Liver (tissue), 8 donors: ENCODE measurements at regions not wholly inside any gene's neighbourhood (a gene's known extent, or its start where the extent isn't known, plus 50 kb on each side); places are given as distances from the start of the nearest gene placed in this dataset.

ENCODE experiments used
- DNase-seq: peaks from one replicate; pipeline ENCODE4 v3.0.0-alpha.2; 2017; ENCODE audit warnings: low spot score
- H3K27ac ChIP-seq, 2 donors: one replicate each; pipeline ENCODE4 v1.7.0; 2013; ENCODE audit warnings: inconsistent platforms in 2 of 2, low read length in 2 of 2, control low read depth in 1 of 2, low read depth in 1 of 2, mild to moderate bottlenecking in 1 of 2
- H3K27me3 ChIP-seq, 4 donors: one replicate each; pipeline versions ENCODE4 v1.6.1 to v1.7.0; 2013; ENCODE audit warnings: low read length in 3 of 4, inconsistent platforms in 1 of 4, mild to moderate bottlenecking in 1 of 4, moderate library complexity in 1 of 4; ENCODE audit not compliant: control insufficient read depth in 4 of 4, insufficient read depth in 4 of 4
- H3K36me3 ChIP-seq, 4 donors: one replicate each; pipeline versions ENCODE4 v1.6.1 to v1.7.0; 2013; ENCODE audit warnings: low read length in 3 of 4, mild to moderate bottlenecking in 3 of 4, low read depth in 1 of 4, moderate library complexity in 1 of 4; ENCODE audit not compliant: control insufficient read depth in 4 of 4, insufficient read depth in 3 of 4
- H3K4me1 ChIP-seq, 4 donors: one replicate each; pipeline versions ENCODE4 v1.6.1 to v1.7.0; 2013; ENCODE audit warnings: low read length in 3 of 4, mild to moderate bottlenecking in 3 of 4, moderate library complexity in 1 of 4; ENCODE audit not compliant: control insufficient read depth in 4 of 4, insufficient read depth in 4 of 4
- H3K4me3 ChIP-seq, 3 donors: one replicate each; pipeline versions ENCODE4 v1.6.1 to v1.7.0; 2013; ENCODE audit warnings: low read length in 3 of 3, control low read depth in 1 of 3, low read depth in 1 of 3, mild to moderate bottlenecking in 1 of 3
- H3K9ac ChIP-seq, 2 donors: one replicate each; pipeline ENCODE4 v1.7.0; 2013; ENCODE audit warnings: low read length in 2 of 2, mild to moderate bottlenecking in 2 of 2, moderate library complexity in 2 of 2, control low read depth in 1 of 2, low read depth in 1 of 2
- H3K9me3 ChIP-seq, 4 donors: one replicate each; pipeline versions ENCODE4 v1.6.1 to v1.7.0; 2013; ENCODE audit warnings: low read length in 3 of 4; ENCODE audit not compliant: control insufficient read depth in 4 of 4
- EGR1 ChIP-seq, 2 donors: IDR thresholded peaks; 2 replicates each; pipeline ENCODE4 v1.6.1; 2016 to 2018; ENCODE audit warnings: antibody characterized with exemption in 2 of 2, low read depth in 2 of 2
- FOXA1 ChIP-seq: IDR thresholded peaks from 2 replicates; pipeline ENCODE4 v1.6.1; 2016; ENCODE audit warnings: antibody characterized with exemption
- FOXA2 ChIP-seq: IDR thresholded peaks from 2 replicates; pipeline ENCODE4 v1.6.1; 2016; ENCODE audit warnings: antibody characterized with exemption
- GABPA ChIP-seq, 2 donors: IDR thresholded peaks in 1 of 2; conservative IDR thresholded peaks in 1 of 2; 2 replicates each; pipeline ENCODE4 v1.6.1; 2016; ENCODE audit warnings: antibody characterized with exemption in 2 of 2, mild to moderate bottlenecking in 1 of 2, moderate library complexity in 1 of 2
- HNF4A ChIP-seq, 2 donors: conservative IDR thresholded peaks; 2 replicates each; pipeline ENCODE4 v1.6.1; 2016; ENCODE audit warnings: antibody characterized with exemption in 2 of 2, mild to moderate bottlenecking in 2 of 2
- HNF4G ChIP-seq: IDR thresholded peaks from 2 replicates; pipeline ENCODE4 v1.6.1; 2016; ENCODE audit warnings: antibody characterized with exemption
- NR2F2 ChIP-seq: IDR thresholded peaks from 2 replicates; pipeline ENCODE4 v1.6.1; 2016; ENCODE audit warnings: antibody characterized with exemption
- RAD21 ChIP-seq, 2 donors: IDR thresholded peaks; 2 replicates each; pipeline ENCODE4 v1.6.1; 2016; ENCODE audit warnings: antibody characterized with exemption in 2 of 2, mild to moderate bottlenecking in 2 of 2
- RXRA ChIP-seq, 2 donors: IDR thresholded peaks; 2 replicates each; pipeline ENCODE4 v1.6.1; 2017 to 2018; ENCODE audit warnings: antibody characterized with exemption in 2 of 2, mild to moderate bottlenecking in 1 of 2
- SP1 ChIP-seq: IDR thresholded peaks from 2 replicates; pipeline ENCODE4 v1.6.1; 2018; ENCODE audit warnings: antibody characterized with exemption, mild to moderate bottlenecking
- TAF1 ChIP-seq: conservative IDR thresholded peaks from 2 replicates; pipeline ENCODE4 v1.6.1; 2016; ENCODE audit warnings: antibody characterized with exemption, mild to moderate bottlenecking
- YY1 ChIP-seq: IDR thresholded peaks from 2 replicates; pipeline ENCODE4 v1.6.1; 2016; ENCODE audit warnings: antibody characterized with exemption, mild to moderate bottlenecking
- WGBS: extraction: QIAGEN DNeasy Blood & Tissue Kit; methylation state at CpG from one replicate; pipeline ENCODE4 v1.1.7; 2013; 5-methylcytosine and 5-hydroxymethylcytosine counted together
- TF ChIP-seq, protein P1 (sequence below): fragments of 150-350 bp; IDR thresholded peaks from 2 replicates; pipeline ENCODE4 v1.5.1; 2017; ENCODE audit warnings: improper control_type of control experiment, low read depth, low read length; ENCODE audit not compliant: missing input control
- TF ChIP-seq, protein P2 (sequence below): IDR thresholded peaks from 2 replicates; pipeline ENCODE4 v1.6.1; 2016; ENCODE audit warnings: antibody characterized with exemption
- TF ChIP-seq, protein P3 (sequence below): IDR thresholded peaks from 2 replicates; pipeline ENCODE4 v1.6.1; 2016; ENCODE audit warnings: antibody characterized with exemption
- TF ChIP-seq, protein P4 (sequence below): IDR thresholded peaks from 2 replicates; pipeline ENCODE4 v1.6.1; 2016; ENCODE audit warnings: antibody characterized with exemption
- TF ChIP-seq, protein P5 (sequence below): IDR thresholded peaks from 2 replicates; pipeline ENCODE4 v1.6.1; 2016; ENCODE audit warnings: antibody characterized with exemption, mild to moderate bottlenecking
- donor health status: healthy.
- donor health status: healthy.
- donor health status: healthy.
- donor health status: healthy.
- donor health status: healthy.

DNA sequence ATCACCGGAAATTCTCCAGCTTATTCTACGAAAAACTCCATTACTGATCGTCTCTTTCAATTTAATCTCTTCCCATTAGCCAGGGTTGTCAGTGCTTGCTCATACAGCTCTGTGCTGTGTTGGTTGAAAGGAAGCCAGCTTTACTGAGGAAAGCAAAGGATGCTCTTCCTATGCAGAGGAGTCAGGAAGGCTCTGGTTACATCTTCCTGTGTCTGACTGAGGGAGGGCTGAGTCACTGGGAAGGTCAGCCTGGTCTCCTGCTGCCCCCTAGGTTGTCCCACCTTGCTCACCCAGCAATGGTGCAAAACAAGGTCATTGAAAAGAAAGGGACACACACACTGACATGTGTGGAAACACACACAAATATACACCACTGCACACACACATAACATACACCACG lies 975.6 kb downstream of the DCDC2C start (continued):
- TF ChIP-seq, protein P1, sequence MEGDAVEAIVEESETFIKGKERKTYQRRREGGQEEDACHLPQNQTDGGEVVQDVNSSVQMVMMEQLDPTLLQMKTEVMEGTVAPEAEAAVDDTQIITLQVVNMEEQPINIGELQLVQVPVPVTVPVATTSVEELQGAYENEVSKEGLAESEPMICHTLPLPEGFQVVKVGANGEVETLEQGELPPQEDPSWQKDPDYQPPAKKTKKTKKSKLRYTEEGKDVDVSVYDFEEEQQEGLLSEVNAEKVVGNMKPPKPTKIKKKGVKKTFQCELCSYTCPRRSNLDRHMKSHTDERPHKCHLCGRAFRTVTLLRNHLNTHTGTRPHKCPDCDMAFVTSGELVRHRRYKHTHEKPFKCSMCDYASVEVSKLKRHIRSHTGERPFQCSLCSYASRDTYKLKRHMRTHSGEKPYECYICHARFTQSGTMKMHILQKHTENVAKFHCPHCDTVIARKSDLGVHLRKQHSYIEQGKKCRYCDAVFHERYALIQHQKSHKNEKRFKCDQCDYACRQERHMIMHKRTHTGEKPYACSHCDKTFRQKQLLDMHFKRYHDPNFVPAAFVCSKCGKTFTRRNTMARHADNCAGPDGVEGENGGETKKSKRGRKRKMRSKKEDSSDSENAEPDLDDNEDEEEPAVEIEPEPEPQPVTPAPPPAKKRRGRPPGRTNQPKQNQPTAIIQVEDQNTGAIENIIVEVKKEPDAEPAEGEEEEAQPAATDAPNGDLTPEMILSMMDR, result no peak
- TF ChIP-seq EGR1 (IDR thresholded peaks at IDR 0.05; ENCODE audit: low read depth in 2 of 2) (no peak), FOXA2 (no peak), HNF4G (no peak)

DNA sequence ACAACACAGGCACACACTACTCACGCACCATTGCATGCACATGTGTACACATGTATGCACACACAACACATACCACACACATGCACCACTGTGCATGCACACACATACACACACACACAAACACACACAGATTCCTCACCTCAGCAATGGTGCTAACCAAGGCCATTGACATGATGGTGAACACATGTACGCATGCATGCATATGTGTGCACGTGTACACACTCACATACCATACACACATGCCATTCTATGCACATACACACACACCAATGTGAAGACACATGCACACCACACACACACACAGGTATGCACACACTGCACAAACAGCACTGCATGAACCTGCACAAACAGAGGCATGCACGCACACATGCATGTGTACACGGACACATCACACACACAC lies 976.0 kb downstream of the DCDC2C start:
- Histone ChIP-seq H3K36me3 (no peaks in the 10 kb centered on the region), H3K4me3 (no peak overlapping the region), H3K27ac (no peak overlapping the region), H3K9me3 (peaks cover 0 to 4% (median under 1%) of the 10 kb centered on the region in 4 donors), H3K9ac (no peak overlapping the region), H3K4me1 (no peaks in the 10 kb centered on the region), H3K27me3 (no peaks in the 10 kb centered on the region)
- DNase-seq, result no peak
- TF ChIP-seq HNF4G (no peak), HNF4A (conservative IDR thresholded peaks at IDR 0.05) (no peak), NR2F2 (no peak), GABPA (IDR thresholded peaks at IDR 0.05 in 1 of 2, conservative IDR thresholded peaks at IDR 0.05 in 1 of 2) (no peak), FOXA1 (no peak), RXRA (IDR thresholded peaks at IDR 0.05) (no peak)
- TF ChIP-seq, protein P2, sequence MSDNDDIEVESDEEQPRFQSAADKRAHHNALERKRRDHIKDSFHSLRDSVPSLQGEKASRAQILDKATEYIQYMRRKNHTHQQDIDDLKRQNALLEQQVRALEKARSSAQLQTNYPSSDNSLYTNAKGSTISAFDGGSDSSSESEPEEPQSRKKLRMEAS, result no peak
- TF ChIP-seq, protein P3, sequence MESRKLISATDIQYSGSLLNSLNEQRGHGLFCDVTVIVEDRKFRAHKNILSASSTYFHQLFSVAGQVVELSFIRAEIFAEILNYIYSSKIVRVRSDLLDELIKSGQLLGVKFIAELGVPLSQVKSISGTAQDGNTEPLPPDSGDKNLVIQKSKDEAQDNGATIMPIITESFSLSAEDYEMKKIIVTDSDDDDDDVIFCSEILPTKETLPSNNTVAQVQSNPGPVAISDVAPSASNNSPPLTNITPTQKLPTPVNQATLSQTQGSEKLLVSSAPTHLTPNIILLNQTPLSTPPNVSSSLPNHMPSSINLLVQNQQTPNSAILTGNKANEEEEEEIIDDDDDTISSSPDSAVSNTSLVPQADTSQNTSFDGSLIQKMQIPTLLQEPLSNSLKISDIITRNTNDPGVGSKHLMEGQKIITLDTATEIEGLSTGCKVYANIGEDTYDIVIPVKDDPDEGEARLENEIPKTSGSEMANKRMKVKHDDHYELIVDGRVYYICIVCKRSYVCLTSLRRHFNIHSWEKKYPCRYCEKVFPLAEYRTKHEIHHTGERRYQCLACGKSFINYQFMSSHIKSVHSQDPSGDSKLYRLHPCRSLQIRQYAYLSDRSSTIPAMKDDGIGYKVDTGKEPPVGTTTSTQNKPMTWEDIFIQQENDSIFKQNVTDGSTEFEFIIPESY, result no peak
- WGBS, result 85% methylated on average over 5 of the region's 5 CpGs

DNA sequence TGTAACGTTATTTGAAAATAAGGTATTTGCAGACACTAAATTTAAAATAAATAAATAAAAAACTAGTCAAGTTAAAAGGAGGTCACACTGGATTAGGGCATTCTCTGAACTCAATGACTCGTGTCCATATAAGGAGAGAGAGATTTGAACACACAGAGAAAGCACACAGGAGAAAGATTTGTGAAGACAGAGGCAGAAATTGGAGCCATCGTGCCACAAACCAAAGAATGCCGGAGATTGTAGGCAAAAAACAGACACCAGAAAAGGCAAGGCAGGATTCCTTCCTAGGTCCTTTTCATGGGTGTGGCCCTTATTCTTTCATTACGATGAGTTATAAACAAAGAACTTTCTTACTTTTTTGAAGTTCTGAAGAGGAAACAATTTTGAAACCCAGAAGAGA lies 981.5 kb downstream of the DCDC2C start:
- Histone ChIP-seq H3K27ac (no peak overlapping the region), H3K9ac (no peak overlapping the region), H3K4me3 (no peak overlapping the region), H3K9me3 (peaks cover 0 to 4% (median 0%) of the 10 kb centered on the region in 4 donors), H3K27me3 (no peaks in the 10 kb centered on the region), H3K4me1 (no peaks in the 10 kb centered on the region), H3K36me3 (no peaks in the 10 kb centered on the region)
- TF ChIP-seq HNF4A (conservative IDR thresholded peaks at IDR 0.05), result no peak
- TF ChIP-seq HNF4G, result no peak
- no peak for TF ChIP-seq EGR1 (IDR thresholded peaks at IDR 0.05; ENCODE audit: low read depth in 2 of 2)
- TF ChIP-seq SP1, result no peak
- no peak for TF ChIP-seq RAD21 (IDR thresholded peaks at IDR 0.05)
- no peak for TF ChIP-seq NR2F2
- no peak for TF ChIP-seq TAF1
- no peak for TF ChIP-seq GABPA (IDR thresholded peaks at IDR 0.05 in 1 of 2, conservative IDR thresholded peaks at IDR 0.05 in 1 of 2)
- TF ChIP-seq, protein P4, sequence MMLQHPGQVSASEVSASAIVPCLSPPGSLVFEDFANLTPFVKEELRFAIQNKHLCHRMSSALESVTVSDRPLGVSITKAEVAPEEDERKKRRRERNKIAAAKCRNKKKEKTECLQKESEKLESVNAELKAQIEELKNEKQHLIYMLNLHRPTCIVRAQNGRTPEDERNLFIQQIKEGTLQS, result no peak
- TF ChIP-seq, protein P5, sequence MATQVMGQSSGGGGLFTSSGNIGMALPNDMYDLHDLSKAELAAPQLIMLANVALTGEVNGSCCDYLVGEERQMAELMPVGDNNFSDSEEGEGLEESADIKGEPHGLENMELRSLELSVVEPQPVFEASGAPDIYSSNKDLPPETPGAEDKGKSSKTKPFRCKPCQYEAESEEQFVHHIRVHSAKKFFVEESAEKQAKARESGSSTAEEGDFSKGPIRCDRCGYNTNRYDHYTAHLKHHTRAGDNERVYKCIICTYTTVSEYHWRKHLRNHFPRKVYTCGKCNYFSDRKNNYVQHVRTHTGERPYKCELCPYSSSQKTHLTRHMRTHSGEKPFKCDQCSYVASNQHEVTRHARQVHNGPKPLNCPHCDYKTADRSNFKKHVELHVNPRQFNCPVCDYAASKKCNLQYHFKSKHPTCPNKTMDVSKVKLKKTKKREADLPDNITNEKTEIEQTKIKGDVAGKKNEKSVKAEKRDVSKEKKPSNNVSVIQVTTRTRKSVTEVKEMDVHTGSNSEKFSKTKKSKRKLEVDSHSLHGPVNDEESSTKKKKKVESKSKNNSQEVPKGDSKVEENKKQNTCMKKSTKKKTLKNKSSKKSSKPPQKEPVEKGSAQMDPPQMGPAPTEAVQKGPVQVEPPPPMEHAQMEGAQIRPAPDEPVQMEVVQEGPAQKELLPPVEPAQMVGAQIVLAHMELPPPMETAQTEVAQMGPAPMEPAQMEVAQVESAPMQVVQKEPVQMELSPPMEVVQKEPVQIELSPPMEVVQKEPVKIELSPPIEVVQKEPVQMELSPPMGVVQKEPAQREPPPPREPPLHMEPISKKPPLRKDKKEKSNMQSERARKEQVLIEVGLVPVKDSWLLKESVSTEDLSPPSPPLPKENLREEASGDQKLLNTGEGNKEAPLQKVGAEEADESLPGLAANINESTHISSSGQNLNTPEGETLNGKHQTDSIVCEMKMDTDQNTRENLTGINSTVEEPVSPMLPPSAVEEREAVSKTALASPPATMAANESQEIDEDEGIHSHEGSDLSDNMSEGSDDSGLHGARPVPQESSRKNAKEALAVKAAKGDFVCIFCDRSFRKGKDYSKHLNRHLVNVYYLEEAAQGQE, result no peak
- TF ChIP-seq, protein P1, result no peak
- no peak for TF ChIP-seq YY1
- TF ChIP-seq, protein P3, result no peak
- no peak for TF ChIP-seq FOXA2
- TF ChIP-seq RXRA (IDR thresholded peaks at IDR 0.05), result no peak
- no peak for TF ChIP-seq FOXA1
- TF ChIP-seq, protein P2, result no peak
- DNase-seq, result no peak
- 64% methylated on average over 5 of the region's 5 CpGs for WGBS
